HG03196 (cell line): ENCODE measurements at regions not wholly inside any gene's neighbourhood (a gene's known extent, or its start where the extent isn't known, plus 50 kb on each side); places are given as distances from the start of the nearest gene placed in this dataset.
A peak's percentile ranks its signal among the peaks of the same experiment; 100 is the strongest.

Source experiments
- ATAC-seq: cut with Tn5 transposase; IDR thresholded peaks from one replicate; pipeline ENCODE4 v1.9.1; 2021; ENCODE audit not compliant: unreplicated experiment

DNA sequence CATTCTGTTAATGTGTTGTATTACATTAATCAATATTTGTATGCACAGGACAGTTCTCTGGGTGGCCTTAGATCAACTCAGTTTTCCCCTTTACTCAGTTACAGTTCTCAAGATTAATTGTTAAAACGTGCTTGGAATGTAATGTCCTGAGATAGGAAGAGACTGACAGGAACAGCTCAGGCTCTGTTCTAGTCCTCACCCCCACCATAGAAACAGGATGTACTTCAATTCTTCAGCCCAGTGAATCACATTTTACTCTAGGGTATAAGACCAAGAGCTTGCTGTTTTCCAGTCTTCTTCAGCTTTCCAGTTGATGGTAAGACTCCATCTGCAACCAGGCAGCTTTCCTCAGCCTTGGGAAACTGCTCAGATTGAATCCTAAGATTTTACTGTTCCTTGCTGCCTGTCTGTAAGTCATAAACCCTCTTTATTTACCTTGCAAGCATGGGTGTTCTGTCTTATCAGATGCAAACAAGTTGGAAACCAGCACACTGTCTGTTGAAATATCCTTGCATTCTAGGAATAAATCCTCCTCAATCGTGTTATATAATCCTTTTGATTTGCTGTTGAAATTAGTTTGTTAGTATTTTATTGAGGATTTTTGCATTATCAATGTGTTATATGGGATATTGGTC lies 836.9 kb upstream of the PCDH9 start:
- no peak for ATAC-seq

DNA sequence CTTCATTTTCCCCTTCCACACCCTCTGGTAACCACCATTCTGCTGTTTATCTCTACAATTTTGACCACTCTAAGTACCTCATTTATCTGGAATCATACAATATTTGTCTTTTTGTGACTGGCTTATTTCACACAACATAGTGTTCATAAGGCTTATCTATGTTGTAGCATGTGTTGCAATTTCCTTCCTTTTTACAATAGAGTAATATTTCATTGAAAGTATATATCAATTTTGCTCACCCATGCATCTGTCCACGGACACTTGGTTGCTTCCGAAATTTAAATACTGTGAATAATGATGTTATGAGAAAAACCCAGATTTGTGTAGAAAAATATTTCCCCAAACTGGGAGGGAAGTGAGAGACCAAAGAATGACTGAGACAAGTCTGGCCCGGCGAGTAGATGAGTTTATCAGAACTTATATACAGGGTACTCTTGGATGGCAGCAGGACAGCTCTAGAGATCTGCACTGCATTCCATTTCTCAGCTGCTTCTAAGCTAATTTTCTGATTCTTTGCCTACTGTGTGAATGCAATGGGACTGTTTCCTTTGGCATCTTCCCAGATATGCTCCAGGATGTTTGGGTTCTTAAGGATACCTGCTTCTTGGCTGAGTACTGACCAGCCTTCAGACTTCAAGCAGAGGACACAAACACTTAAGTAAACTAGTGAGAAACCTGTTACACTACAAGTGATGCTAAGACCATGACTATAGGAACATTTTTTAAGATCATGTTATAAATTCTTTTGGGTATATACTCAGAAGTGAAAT lies 834.0 kb upstream of the PCDH9 start:
- no peak for ATAC-seq

DNA sequence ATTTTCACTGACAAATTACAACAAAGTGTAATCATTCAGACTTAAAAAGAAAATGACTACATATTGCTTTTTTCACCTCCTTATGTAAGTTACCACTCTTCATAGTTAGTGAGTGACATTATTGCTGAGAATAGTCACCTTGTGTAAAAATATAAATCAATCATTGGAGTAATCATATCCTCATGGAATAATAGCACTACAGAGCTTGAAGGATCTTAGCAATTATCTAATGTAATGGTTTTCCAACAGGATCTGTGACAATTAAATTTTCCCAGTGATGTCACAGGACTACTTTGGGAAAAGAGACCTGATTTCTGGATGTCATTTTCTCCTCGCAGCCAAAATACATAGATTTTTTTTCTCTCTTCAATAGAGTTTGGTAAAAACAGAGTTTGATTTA lies 833.0 kb upstream of the PCDH9 start:
- ATAC-seq = no peak

DNA sequence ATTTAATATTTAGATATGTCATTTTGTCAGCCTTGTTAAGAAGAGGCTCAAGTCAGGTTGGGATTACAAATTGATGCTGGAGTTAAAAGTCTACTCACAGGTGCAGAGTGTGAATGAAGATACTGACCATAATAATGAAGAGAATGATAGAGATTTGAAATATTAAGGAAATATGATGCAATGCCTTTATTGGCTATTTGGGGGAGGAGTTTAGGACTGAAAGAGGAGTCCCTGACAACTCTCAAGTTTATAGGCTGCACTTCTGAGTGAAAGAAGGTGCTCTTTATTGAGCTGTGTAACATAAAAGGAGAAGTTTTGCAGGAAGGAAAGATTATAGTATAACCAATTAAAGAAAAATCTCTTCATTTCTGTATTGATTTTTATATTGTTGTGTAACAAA lies 827.7 kb upstream of the PCDH9 start:
- ATAC-seq = no peak

DNA sequence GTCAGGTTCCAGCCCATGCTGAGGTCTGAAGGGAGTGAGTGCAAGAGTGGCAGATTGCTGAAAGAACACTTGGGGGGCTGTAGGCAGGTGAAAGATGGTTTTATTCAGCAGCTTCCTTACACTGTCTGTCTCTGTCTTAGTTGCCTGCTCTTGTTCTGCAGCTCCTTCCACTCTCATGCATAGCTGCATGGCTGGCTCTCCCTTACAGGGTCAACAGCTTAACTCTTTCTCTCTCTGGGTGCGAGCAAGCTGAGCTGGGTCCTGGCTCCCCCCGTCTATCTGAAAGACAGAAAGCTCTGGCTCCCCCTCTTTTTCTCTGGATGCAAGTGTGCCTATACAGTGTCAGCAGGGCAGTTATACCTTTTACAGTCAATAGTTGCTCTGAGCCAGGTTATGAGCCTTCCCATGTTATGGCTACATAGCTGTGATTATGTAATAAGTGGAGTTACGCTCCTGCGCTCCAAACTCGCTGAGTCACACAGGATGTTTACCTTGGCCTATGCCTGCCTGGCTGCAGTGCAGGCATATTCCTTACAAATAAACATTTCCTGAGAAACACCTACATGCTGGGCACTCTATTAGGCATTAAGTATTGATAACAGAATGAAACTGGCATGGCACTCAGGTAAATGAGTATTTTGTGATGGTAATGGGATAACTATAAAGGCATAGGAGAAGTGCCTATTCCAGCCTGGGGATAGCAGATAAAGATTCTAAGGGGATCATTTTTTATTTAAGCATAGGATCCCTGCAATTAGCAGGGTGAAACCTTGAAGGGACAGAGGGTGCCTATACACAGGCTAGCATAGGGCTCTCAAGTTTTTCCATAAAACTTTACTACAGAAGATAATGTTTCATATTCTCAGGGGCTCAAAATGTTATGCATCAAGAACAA lies 826.9 kb upstream of the PCDH9 start:
- ATAC-seq = no peak

DNA sequence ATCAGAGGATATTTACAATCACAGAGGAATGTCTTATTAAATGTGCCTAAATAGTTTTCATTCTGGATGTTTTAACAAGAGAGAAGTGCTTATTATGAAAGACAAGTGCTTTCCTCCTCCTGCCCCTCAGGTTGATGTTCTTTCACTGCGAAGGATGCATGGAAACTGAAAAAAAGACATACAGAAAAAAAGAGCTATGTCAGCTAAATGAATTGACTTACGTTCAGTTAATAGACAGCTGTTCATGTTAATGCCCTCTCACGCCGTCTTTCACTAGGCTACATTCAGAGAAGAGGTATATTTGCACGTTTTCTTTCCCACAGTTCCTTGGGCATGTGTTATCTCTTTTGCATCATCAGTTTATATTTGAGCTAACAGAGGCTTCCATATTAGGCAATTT lies 821.8 kb upstream of the PCDH9 start:
- ATAC-seq = no peak

DNA sequence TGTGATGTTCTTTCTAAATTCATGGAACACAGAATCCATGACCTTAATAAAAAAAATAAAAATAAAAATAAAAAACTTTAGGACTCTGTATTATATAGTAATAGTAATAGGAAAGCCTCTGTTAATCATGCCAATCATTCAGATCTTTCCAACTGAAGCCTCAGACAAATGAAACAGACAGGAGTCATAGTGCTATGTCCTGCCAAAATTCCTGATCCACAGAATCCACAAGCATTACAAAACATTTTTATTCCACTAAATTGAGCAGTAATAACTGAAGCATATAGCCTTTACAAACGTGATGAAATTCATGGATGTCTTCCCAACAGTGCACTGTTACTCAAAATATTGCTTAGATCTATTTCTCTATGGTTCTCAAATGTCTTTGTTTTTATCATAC lies 820.6 kb upstream of the PCDH9 start:
- ATAC-seq = no peak

DNA sequence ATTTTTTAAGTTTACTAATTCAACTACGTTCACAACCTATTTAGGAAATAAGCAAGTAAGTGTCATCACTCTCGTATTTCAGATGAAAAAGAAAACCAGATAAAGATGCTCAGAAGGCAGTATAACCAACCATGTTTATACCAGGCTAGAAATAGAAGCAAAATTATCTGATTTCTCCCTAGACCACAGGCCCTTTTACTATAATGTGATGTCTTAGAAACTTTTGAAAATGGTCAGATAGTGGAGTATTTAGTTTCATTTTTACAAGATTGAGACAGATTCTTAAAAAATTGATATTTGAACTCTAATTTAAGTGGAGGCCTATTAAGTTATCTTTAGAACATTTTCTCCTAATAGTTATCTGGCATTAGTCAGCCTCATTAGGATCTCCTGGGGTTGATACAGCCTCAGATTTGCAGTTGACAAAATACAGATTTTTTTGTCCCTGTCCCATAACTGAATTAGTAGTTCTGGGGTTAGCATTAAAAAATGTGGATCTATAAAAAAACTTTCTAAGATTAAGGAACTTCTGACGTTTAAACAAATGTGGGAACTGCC lies 818.7 kb upstream of the PCDH9 start:
- no peak for ATAC-seq

DNA sequence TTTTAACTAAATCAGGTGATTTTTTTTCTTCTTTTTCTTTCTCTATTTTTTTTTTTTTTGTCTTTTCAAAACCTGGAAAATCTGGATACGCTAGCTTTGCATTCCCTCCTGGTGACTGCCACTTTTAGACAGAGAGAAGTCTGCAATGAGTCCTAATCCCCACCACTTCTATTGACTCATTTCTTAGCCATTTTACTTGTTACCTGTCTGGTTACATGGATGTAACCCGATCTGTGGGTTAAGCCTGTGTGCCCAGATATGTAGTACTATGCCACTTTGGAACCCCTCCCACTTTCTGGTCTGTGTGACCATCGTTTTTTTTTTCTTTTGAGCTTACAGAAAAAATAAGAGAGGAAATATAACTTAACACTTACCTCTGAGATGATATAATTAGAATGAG lies 817.8 kb upstream of the PCDH9 start:
- ATAC-seq = no peak

DNA sequence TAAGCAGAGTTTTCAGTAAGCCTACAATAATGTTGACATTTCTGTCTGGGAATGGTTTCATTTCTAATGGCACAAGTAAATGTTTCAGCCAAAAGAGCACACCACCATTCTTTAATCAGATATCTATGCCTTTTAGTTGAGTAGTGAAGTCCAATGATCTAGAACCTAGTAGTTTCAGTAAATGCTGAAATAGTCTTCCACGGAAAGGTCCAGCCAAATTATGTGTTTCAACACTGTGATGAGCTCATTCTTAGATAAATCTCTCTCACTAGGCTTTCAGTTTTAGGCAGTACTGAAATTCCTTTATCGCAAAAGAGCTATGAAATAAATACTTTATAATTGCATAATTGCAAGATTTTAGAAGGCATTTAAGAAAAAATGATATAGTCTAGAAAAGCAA lies 816.8 kb upstream of the PCDH9 start:
- no peak for ATAC-seq

DNA sequence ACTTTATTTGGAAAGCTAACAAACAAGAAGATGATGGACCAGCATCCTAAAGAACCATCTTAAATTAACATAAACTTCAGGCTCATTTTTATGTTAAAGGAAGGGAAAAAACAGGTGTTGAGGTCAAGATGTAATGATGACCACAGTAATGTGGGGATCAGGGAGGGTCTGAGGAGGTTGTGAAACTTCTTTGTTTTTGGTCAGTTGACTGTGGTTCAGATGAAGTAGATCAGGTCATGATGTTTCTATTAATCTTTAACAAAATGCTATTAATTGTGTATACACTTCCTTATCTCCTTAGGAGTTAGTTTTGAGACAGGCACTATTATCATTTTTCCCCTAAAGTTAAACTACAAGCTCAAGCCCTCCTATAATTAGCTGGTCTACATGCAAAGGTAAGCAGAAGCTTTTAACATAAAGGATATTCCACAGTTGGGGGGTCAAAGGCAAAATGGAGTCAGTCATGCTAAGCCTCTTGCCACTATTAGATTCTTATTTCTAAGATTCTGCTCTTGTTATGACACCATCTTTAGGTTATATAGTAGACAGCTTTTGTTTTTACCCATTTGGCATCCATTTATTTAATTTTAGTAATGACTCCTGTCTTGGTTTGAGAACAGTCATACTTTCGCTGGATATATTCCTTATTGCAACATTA lies 800.1 kb upstream of the PCDH9 start:
- ATAC-seq = peak; percentile 70

DNA sequence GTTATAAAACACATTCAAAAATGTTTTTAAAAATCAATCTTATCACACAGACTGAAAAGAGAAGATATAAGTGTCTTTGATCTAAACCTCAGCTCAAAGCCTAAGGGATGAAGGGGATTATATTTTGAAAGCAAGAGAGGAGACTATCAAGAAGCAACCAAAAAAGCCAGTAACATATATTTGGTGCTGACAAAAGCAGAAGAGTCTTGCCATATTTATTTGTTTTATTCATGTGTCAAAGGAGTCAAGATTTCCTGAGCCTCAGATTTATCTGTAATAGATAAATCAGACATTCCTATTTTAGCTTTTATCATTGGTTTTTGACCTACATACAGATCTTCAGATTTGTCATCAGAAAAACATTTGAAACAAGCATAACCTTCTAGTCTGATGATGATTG lies 798.6 kb upstream of the PCDH9 start:
- no peak for ATAC-seq

DNA sequence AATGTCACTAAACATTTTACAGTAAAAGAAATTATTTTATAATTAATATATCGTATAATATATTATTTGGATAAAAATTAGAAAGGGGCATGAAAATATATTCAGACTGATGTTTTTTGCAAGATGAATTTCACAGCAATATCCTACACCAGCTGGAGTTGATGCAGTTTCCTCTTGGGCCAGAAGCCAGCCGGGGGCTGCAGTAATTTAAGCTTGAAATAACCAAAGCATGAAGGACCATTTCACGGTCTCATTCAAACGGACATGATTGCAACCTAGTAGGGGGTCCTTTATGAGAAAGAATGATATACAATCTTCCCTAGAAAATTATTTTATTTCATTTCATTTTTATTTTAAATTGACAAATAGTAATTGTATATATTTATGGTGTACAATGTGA lies 797.2 kb upstream of the PCDH9 start:
- no peak for ATAC-seq

DNA sequence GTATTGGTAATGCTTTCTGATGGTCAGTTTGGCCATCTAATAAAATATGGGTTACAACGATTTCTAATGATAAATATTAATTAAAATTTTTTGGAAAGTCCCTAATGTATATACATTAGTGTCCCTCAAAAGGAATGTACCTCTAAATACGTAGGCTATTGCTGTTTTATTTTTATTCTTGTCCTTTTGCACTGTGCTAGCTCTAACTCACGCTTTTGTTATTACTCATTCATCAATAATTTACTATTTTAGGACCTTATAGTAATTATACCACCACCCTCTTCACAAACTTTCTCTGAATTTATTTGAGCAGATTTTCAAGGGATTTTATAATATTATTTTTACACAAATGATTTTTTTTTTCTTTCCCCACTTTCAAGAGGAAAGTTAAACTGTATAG lies 795.9 kb upstream of the PCDH9 start:
- ATAC-seq = no peak

DNA sequence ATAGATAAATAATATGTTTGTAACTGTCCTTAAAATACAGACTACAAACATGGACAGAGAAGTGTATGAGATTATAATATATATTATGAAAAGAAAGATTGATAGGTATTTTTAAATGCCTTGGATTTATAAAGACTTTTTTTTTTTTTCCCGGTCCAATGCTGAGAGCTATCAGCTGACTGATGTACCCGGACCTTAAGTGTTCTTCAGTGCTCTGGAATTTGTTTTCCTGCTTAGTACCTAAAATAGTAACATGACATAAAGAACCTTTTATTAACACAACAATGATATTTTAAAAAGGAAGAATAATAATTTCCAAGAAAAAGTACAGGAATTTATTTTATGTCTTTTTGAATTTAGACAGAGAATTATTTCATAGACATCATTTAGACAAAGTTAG lies 795.5 kb upstream of the PCDH9 start:
- no peak for ATAC-seq

DNA sequence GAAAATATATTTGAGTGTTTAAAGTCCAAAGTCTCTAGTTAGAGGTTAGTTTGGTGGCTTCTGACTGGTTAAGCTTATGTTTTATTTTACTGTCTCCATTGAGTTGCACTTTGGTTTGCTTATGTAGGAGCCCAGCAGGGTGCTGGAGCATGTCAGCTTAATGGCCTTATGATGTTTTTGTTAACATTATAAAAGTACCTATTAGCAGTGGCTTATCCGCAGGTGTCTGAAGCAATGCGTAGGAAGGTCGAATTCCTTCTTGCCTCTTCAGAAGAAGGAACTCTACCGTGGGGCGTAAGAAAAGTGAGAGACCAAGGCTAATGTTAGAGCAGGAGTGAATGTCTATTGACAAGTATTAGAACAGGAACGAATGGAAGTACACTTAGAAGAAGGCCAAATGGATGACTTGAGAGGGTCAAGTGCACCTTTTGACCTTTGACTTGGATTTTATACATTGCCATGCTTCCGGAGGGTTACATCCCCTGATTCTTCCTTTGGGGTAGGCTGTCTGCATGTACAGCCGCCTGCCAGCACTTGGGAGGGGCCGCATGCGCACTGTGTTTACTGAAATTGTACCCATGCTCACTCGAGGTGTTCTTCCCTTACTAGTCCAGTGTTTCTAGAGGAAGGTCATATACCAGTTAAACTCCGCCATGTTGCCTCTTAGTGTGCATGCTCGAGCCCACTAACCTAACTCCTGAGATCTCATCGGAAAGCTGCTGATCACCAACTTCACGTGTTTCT lies 793.9 kb upstream of the PCDH9 start:
- ATAC-seq = no peak

DNA sequence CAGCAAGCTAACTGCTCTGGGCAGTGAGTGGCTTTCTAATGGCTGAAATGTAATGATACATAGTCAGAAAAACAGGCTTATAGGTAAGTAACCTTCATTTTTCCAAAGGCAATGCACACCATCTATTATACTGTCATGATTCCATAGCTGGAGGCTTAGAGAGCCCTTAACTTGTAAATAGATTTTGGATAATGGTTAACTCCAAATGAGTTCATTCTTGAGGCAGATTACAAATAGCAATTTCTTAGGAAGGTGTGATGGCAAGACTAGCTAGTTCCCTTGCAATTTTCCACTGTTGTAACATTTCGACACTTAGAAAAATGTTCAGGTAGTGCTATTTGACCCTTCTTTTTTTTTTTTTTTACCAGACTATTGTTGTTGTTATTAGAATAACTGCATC lies 789.8 kb upstream of the PCDH9 start:
- ATAC-seq = no peak

DNA sequence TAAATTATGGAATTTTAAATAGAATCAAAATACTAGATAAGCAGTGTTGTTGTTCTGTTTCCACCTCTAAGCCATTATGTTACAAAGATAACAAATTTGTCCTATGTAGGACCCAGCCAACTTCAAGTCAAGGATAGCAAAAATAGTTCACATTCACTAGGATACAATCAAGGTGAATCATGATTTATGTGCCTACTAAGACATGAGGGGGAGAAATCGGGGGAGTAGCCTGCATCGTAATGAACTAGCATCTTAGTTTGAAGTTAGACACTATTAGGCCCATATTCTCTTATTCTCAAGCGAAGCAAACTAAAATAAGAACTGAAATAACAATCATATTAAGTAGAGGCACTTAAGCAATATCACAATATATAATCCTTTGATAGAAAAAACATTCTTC lies 779.4 kb upstream of the PCDH9 start:
- no peak for ATAC-seq

DNA sequence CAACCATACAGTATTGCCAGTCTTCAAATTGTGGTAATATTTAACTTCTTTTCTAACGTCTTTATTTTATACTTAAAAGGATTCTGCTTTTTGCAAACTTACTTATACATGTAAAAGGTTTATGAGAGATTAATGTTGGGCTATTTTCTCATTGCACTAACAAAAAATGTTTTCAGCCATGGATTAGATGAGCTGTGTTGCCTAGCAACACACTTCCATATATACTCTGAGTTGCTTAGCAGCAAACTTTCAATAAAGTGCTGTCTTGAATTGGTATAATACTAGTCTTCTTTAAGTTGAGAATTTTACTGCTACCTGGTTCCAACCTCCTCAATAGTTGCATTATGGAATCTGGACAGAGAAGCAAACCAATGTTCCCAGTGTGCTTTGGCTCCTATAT lies 777.4 kb upstream of the PCDH9 start:
- ATAC-seq = no peak

DNA sequence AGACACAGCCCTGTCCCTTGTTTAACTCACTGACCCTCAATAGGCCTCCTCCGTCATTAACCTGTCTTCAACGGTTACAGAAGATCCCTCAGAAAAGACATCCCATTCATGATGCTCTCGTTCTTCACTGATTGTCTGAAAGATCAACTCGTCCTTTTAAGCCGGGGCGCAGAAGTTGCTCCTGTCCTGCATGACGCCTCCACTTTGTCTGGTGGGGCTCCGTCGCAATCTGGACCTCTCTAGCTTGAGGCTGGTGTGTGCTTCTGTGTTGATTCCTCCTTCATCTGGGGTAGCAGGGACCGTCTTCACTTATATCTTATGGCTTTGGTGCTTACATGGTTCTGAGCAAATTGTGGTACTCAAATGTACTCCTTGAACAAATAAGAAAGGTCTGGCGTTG lies 766.0 kb upstream of the PCDH9 start:
- no peak for ATAC-seq
